ENCODE measurements at regions not wholly inside any gene's neighbourhood (a gene's known extent, or its start where the extent isn't known, plus 50 kb on each side); places are given as distances from the start of the nearest gene placed in this dataset.

- TF ChIP-seq GATA1 (IDR thresholded peaks at IDR 0.05; ENCODE audit: low read depth, low read length) (no peak), POLR2A (IDR thresholded peaks at IDR 0.05; ENCODE audit: low read length) (no peak)
- no peak for DNase-seq
These were observed 89.9 kb downstream of the TSEN15 start for GRCh38 chr1:184141361-184141880.

GRCh38 chr1:184143449-184143848 is 91.9 kb downstream of the TSEN15 start:
- DNase-seq, result no peak
- TF ChIP-seq POLR2A (IDR thresholded peaks at IDR 0.05; ENCODE audit: low read length), result no peak
- TF ChIP-seq GATA1 (IDR thresholded peaks at IDR 0.05; ENCODE audit: low read depth, low read length), result no peak

DNA sequence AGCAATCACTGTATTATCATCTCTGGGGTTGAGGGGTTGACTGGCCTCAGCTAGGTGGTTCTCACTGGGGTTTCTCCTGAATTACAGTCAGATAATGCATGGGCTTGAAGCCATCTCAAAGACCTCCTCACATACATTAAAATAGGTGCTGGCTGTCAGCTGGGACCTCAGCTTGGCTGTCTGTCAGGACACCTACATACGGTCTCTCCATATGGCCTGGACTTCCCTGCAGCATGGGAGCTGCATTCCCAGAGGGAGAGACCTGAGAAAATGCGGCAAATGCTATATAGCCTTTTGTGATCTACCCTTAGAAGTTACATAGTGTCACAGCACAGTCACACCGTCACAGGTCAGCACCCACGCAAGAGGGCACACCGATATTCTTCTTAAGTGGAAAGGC is 93.6 kb downstream of the TSEN15 start:
- no peak for TF ChIP-seq POLR2A (IDR thresholded peaks at IDR 0.05; ENCODE audit: low read length)
- TF ChIP-seq GATA1 (IDR thresholded peaks at IDR 0.05; ENCODE audit: low read depth, low read length), result no peak
- no peak for DNase-seq

DNA sequence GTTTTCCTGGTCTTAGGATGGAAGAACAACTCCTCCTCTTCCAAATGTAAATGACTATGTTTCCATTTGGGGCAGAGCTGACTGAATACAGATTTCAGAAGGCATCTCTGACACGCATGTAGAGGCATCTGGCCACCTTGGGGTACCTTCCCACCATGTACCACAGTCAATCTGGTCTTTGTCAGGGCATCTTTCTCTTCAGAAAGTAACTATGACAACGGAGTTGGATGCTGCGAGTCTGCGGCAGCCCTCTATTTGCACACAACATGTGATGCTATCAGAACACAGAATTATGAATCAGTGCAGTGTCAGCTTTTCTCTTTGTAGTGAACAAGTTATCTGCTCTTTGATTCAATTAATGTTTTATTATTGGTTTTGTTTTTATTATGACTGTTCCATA is 94.7 kb downstream of the TSEN15 start:
- DNase-seq, result no peak
- TF ChIP-seq GATA1 (IDR thresholded peaks at IDR 0.05; ENCODE audit: low read depth, low read length) (no peak), POLR2A (IDR thresholded peaks at IDR 0.05; ENCODE audit: low read length) (no peak)

- DNase-seq, result no peak
These were observed 99.4 kb downstream of the TSEN15 start for GRCh38 chr1:184150776-184151531.

DNA sequence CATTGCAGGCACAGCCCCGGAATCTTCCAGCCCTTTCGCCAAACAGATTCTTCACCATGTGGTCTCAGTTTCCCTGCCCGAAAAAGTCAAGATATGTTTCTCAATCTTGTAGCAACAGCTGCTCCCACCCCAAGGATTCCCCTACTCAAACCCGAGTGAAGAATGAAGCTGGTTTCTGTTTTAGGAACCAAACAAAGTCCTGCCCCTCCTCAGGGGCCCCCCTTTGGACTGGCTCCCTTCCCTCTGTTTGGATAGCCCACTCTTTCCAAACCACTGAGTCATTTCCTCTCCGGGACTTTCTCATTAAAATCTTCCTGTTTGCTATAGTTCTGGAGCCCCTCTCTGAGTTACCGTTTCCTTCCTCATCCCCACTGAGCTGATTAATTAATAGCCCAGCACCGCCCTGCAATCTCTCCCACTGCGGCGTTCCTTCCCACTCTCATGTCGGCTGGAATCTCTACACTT is 100.9 kb downstream of the TSEN15 start:
- TF ChIP-seq GATA1 (IDR thresholded peaks at IDR 0.05; ENCODE audit: low read depth, low read length), result no peak
- DNase-seq, result no peak

More at GRCh38 chr1:184150776-184151531, 99.4 kb downstream of the TSEN15 start:
- no peak for TF ChIP-seq GATA1 (IDR thresholded peaks at IDR 0.05; ENCODE audit: low read depth, low read length)
- TF ChIP-seq POLR2A (IDR thresholded peaks at IDR 0.05; ENCODE audit: low read length), result no peak

GRCh38 chr1:184152974-184153373 is 101.4 kb downstream of the TSEN15 start:
- TF ChIP-seq POLR2A (IDR thresholded peaks at IDR 0.05; ENCODE audit: low read length) (no peak), GATA1 (IDR thresholded peaks at IDR 0.05; ENCODE audit: low read depth, low read length) (no peak)
- no peak for DNase-seq

DNA sequence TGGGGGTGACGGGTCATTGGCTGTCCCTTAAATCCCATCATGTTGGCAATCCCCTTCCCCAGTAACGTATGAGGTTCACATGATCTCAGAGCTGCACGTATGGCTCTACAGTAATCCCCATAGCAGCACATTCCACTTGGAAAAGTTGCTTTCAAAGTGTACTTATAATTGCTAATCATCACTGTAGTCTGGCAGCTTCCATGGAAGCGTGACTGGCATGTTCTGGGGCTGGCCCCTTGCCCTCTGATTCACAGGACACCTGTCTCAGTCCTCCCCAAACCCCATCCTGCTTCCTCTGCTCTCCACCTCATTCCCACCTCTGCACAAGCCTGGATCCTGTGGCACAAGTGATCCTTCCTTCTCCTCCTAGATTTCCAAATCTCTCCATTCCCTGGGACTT is 102.2 kb downstream of the TSEN15 start:
- DNase-seq, result no peak
- TF ChIP-seq POLR2A (IDR thresholded peaks at IDR 0.05; ENCODE audit: low read length) (no peak), GATA1 (IDR thresholded peaks at IDR 0.05; ENCODE audit: low read depth, low read length) (no peak)

DNA sequence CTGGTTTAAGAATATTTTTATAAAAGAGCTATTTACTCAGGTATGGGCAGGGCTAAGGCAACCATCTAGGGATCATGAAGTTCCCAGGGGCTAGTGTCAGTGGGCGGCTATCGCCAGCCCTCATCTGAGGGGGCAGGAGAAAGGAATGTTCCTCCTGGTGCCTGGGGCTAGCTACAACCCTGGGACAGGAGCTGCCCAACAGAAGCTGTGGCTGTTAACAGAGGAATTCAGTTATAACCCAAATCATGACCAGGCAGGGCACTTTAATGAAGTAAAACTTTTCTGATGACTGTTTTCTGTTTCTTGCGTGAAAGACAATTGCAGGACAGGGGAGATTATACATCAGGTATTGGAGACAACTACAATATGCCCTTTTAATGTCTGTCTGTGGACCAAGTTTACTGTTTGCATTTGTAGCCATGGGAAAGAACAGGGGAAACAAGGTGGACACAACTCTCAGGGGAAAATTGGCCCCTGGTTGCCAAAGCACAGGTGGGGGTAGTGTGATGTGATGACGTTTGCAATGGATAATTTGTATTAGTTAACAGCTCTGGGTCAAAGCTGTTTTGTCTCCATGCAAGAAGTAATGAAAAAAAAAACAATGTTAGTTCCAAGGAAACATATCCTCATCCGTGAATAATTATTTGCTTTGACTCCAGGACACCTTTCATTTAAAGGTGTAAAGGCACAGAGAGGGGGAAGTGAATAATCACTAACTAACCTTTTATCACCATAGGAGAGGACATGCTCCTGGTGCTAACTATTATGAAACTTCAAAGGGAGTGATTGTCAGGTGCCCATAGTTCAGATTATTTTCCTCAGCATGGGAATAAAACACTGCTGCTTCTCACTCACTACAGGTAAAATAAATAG is 105.2 kb downstream of the TSEN15 start:
- no peak for TF ChIP-seq GATA1 (IDR thresholded peaks at IDR 0.05; ENCODE audit: low read depth, low read length)
- no peak for TF ChIP-seq POLR2A (IDR thresholded peaks at IDR 0.05; ENCODE audit: low read length)

DNA sequence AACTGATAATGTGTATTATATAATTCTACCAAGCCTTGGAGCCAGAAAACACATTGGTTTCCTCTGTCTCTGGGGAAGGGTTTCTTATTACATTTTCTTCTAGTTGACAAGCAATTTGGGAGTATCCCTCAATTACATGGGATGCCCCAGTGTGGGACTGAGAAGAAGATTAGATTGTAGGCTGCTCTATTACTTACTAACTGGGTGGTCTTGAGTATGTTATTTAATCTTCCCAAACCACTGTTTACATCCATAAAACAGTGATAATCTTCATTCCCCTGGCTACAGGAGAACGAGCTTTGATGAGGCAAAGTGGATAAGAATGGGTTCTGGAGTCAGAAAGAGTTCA is 105.8 kb downstream of the TSEN15 start:
- DNase-seq, result no peak
- TF ChIP-seq GATA1 (IDR thresholded peaks at IDR 0.05; ENCODE audit: low read depth, low read length) (no peak), POLR2A (IDR thresholded peaks at IDR 0.05; ENCODE audit: low read length) (no peak)

More for the DNA sequence above, 105.2 kb downstream of the TSEN15 start:
- DNase-seq, result no peak

DNA sequence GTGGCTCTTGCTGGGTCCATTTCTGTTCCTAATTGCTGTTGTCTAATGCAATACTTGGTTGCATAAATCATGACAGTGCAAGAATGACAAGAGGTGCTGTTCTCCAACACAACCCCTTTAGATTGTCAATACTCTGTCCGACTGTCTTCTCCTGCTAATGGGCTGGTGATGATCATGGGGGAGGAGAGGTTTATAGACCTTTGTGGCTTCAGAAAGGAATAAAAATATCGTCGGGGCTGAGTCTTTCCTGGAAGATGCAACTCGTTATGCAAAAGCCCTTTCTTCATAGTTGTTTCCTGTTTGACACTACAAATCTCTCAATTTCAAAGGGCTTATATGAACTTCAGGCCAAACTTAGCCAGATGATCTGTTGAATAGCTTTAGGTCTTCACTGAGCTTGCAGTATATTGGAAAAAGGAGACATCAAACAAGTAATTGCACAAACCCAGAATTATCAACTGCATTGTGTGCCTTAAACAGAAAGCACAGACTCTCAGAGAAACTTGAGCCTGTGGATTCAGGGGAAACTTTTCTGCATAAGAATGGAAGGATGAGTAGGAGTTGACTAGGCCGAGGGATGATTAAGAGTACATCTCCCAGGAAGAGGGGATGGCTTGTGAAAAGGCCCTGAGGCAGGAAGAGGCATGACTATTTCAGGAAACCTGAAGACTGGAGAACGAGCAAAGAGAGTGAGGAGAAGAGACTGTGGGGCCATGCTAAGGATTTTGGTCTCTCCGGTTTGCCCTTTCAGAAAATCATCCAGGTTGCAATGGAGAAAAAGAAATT is 107.6 kb downstream of the TSEN15 start:
- DNase-seq, result no peak
- TF ChIP-seq POLR2A (IDR thresholded peaks at IDR 0.05; ENCODE audit: low read length) (no peak), GATA1 (IDR thresholded peaks at IDR 0.05; ENCODE audit: low read depth, low read length) (no peak)

DNA sequence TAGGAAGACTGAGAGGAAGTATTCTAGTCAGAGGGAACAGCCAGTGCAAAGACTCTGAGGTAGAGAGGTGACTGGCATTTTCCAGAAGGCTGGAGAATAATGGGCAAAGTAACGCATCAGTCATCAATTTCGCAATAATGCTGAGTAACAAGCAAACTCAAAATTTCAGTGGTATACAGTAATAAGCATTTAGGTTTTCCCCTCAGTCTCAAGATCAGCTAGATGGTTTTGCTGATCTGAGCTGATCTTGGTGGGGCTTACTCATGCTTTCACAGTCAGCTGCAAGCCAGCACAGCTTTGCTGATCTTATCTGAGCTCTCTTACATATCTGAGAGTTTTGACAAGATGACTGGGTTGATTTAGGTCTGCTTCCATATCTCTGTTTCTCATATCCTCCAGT is 108.7 kb downstream of the TSEN15 start:
- no peak for DNase-seq
- TF ChIP-seq POLR2A (IDR thresholded peaks at IDR 0.05; ENCODE audit: low read length) (no peak), GATA1 (IDR thresholded peaks at IDR 0.05; ENCODE audit: low read depth, low read length) (no peak)

DNA sequence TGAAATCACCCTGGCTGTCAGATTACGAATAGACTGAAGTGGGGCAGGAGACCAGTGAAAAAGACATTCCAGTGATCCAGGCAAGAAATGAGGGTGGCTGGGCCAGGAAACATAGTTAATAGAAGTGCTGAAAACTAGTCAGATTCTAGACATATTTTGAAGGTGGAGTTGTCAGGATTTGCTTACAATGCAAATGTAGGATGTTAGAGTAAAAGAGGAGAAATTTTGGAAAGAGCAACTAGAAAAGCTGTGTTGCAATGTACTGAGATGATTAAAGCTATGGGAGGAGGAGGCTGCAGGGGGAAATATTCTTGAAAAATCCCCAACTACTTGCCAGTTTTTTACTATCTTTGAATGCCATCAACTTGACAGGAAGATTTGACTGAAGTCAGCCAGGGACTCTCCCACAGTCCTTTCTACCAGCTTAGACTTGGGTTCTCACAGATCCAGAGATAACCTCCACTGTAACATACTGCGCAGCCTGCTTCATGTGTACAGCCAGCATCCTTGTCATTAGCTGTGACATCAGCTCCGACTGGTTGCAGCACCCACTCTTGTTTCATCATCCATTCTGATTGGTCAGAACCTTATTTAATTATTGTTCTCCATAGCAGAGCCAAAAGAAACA is 109.7 kb downstream of the TSEN15 start:
- no peak for TF ChIP-seq GATA1 (IDR thresholded peaks at IDR 0.05; ENCODE audit: low read depth, low read length)

More for the DNA sequence above, 109.7 kb downstream of the TSEN15 start:
- no peak for DNase-seq
